K562 (cell line): ENCODE measurements at regions not wholly inside any gene's neighbourhood (a gene's known extent, or its start where the extent isn't known, plus 50 kb on each side); places are given as distances from the start of the nearest gene placed in this dataset.

ENCODE experiments used
- ATAC-seq: fragments of 200-7000 bp; cut with Tn5 transposase; 3 replicates; pipeline ENCODE4 v1.9.1; 2020; ENCODE audit warnings: moderate library complexity
- BruUV-seq: library from RNA; stranded (reverse); fragments of 400-500 nt; replicated peaks from 2 replicates; lab custom pipeline; 2021; lab: Mats Ljungman, UMichigan
- CTCF ChIA-PET: fragments of 300-600 bp; formaldehyde crosslinking; extraction: SDS; loops from one replicate; lab custom pipeline; 2021; ENCODE audit warnings: low intra/inter-chr PET ratio; lab: Yijun Ruan, JAX
- POLR2A ChIA-PET: fragments of 300-600, 350-650 bp; sonication (Branson Sonifier 250); formaldehyde crosslinking; extraction: SDS; loops from one replicate; lab custom pipeline; 2021; ENCODE audit warnings: antibody characterized with exemption, inconsistent platforms; lab: Yijun Ruan, JAX
- DNase-seq, 4 experiments: peaks; one replicate each; pipeline versions ENCODE4 v3.0.0 to v3.0.0-alpha.2; 2011 to 2018; ENCODE audit warnings: low spot score in 3 of 4, mixed read lengths in 3 of 4; ENCODE audit errors: extremely low read depth in 1 of 4
- FAIRE-seq: peaks from 2 replicates; lab custom pipeline; 2011; peaks lifted over from hg19 to GRCh38; lab: Jason Lieb, UNC
- H2AFZ ChIP-seq: 2 replicates; pipeline ENCODE4 v1.6.0; 2011; ENCODE audit warnings: low read depth, low read length, control low read depth, inconsistent platforms
- H3K27ac ChIP-seq: fragments of 200-600 bp; 3 replicates; pipeline ENCODE4 v1.8.0; 2011; ENCODE audit warnings: low read depth, mild to moderate bottlenecking, control low read depth, inconsistent platforms, low read length, moderate library complexity, mixed read lengths; ENCODE audit errors: extremely low read depth
- H3K27me3 ChIP-seq, 2 experiments: fragments of 300-600 bp in 1 of 2; 2 replicates in 1 of 2; 3 replicates in 1 of 2; pipeline versions ENCODE4 v1.6.0 to v1.8.0; 2011; ENCODE audit warnings: inconsistent platforms in 2 of 2, low read length in 2 of 2, mild to moderate bottlenecking in 1 of 2, mixed read lengths in 1 of 2, moderate library complexity in 1 of 2; ENCODE audit not compliant: control insufficient read depth in 2 of 2, insufficient read depth in 2 of 2
- H3K36me3 ChIP-seq: fragments of 300-600 bp; 3 replicates; pipeline ENCODE4 v1.8.0; 2011; ENCODE audit warnings: mild to moderate bottlenecking, low read length, inconsistent platforms; ENCODE audit not compliant: control insufficient read depth, insufficient read depth
- H3K4me1 ChIP-seq, 2 experiments: fragments of 200-600 bp in 1 of 2; replicated peaks in 1 of 2; 2 replicates in 1 of 2; 3 replicates in 1 of 2; pipeline versions ENCODE4 v1.5.1 to v1.8.0; 2011; ENCODE audit warnings: inconsistent platforms in 2 of 2, low read length in 2 of 2, mild to moderate bottlenecking in 1 of 2, mixed read lengths in 1 of 2, moderate library complexity in 1 of 2; ENCODE audit not compliant: control insufficient read depth in 2 of 2, insufficient read depth in 2 of 2
- H3K4me2 ChIP-seq: 2 replicates; pipeline ENCODE4 v1.6.1; 2011; ENCODE audit warnings: low read length, control low read depth, inconsistent platforms, mixed read lengths; ENCODE audit not compliant: insufficient read depth
- H3K4me3 ChIP-seq: fragments of 200-600 bp; sonication (generic), shearing (Covaris generic); 2 replicates; pipeline ENCODE4 v1.5.1; 2016; ENCODE audit warnings: control low read depth, inconsistent platforms
- H3K79me2 ChIP-seq: fragments of 200-600 bp; 3 replicates; pipeline ENCODE4 v1.8.0; 2011; ENCODE audit warnings: low read length, inconsistent platforms; ENCODE audit not compliant: control insufficient read depth, insufficient read depth
- H3K9ac ChIP-seq, 2 experiments: 2 replicates each; pipeline versions ENCODE4 v1.6.0 to v1.6.1; 2011; ENCODE audit warnings: low read depth in 2 of 2, low read length in 2 of 2, control low read depth in 1 of 2, inconsistent platforms in 1 of 2, mild to moderate bottlenecking in 1 of 2, mixed read lengths in 1 of 2; ENCODE audit not compliant: insufficient read depth in 1 of 2
- H3K9me1 ChIP-seq: one replicate; pipeline ENCODE4 v1.6.0; 2011; ENCODE audit warnings: inconsistent platforms, mild to moderate bottlenecking, low read length, moderate library complexity; ENCODE audit not compliant: control insufficient read depth, insufficient read depth
- H3K9me3 ChIP-seq: replicated peaks from 2 replicates; pipeline ENCODE4 v1.5.1; 2011; ENCODE audit warnings: low read depth, low read length, inconsistent platforms; ENCODE audit not compliant: control insufficient read depth, insufficient read depth
- H4K20me1 ChIP-seq: replicated peaks from 2 replicates; pipeline ENCODE4 v1.6.1; 2011; ENCODE audit warnings: low read length, inconsistent platforms, mixed read lengths; ENCODE audit not compliant: control insufficient read depth, insufficient read depth
- BMI1 ChIP-seq: fragments of 150-350 bp; IDR thresholded peaks from 2 replicates; pipeline ENCODE4 v1.6.1; 2014; ENCODE audit warnings: low read length
- CBFA2T3 ChIP-seq: fragments of 450-650 bp; IDR thresholded peaks from 2 replicates; pipeline ENCODE4 v1.6.1; 2017
- CBX3 ChIP-seq, 2 experiments: IDR thresholded peaks; 1 replicate in 1 of 2; 2 replicates in 1 of 2; pipeline ENCODE4 v1.6.1; 2012; ENCODE audit warnings: inconsistent platforms in 2 of 2, low read length in 2 of 2, borderline replicate concordance in 1 of 2, control low read depth in 1 of 2
- PHF20 ChIP-seq: fragments of 450-650 bp; IDR thresholded peaks from 2 replicates; pipeline ENCODE4 v1.6.1; 2018; ENCODE audit not compliant: partially characterized antibody
- RCOR1 ChIP-seq, 2 experiments: IDR thresholded peaks; 2 replicates each; pipeline ENCODE4 v1.6.1; 2012; ENCODE audit warnings: low read depth in 2 of 2, low read length in 2 of 2, borderline replicate concordance in 1 of 2, improper control_type of control experiment in 1 of 2
- ZNF121 ChIP-seq: sonication (generic); formaldehyde crosslinking; conservative IDR thresholded peaks from 2 replicates; pipeline ENCODE4 v1.8.0; 2022; ENCODE audit warnings: missing genetic modification reagents
- ZNF174 ChIP-seq: fragments of 250-450 bp; sonication (Bioruptor Pico); IDR thresholded peaks from 2 replicates; pipeline ENCODE4 v1.4.0; 2020; ENCODE audit warnings: mild to moderate bottlenecking
- ZNF3 ChIP-seq: fragments of 250-450 bp; sonication (Bioruptor Pico); IDR thresholded peaks from 2 replicates; pipeline ENCODE4 v1.5.0; 2021; ENCODE audit warnings: mild to moderate bottlenecking, moderate library complexity
- ZNF316 ChIP-seq: fragments of 450-650 bp; IDR thresholded peaks from 2 replicates; pipeline ENCODE4 v1.6.1; 2016
- WGBS: fragments of 100-300 bp; shearing (Covaris generic); methylation state at CpG from one replicate; pipeline ENCODE4 v1.1.6; 2016; ENCODE audit warnings: low coverage, mixed read lengths; ENCODE audit not compliant: insufficient coverage; ENCODE audit errors: missing lambda C conversion rate; 5-methylcytosine and 5-hydroxymethylcytosine counted together
- in situ Hi-C: fragments of 300-500 bp; cut with MboI; formaldehyde crosslinking; loops from 4 replicates; pipeline ENCODE4 v1.15.0; 2018; ENCODE audit warnings: inconsistent platforms, mixed read lengths
- intact Hi-C: fragments of 100-400 bp; cut with micrococcal nuclease; formaldehyde crosslinking; loops from 2 replicates; pipeline ENCODE4 v1.14.2; 2022
- TF ChIP-seq, protein P1 (sequence below): sonication (generic); formaldehyde crosslinking; IDR thresholded peaks from 2 replicates; pipeline ENCODE4 v1.8.1; 2023; ENCODE audit warnings: mild to moderate bottlenecking, missing genetic modification reagents
- TF ChIP-seq, protein P2 (sequence below), 2 experiments: IDR thresholded peaks; 2 replicates each; pipeline ENCODE4 v1.6.1; 2012; ENCODE audit warnings: improper control_type of control experiment in 2 of 2, low read depth in 2 of 2, low read length in 2 of 2, borderline replicate concordance in 1 of 2

DNA sequence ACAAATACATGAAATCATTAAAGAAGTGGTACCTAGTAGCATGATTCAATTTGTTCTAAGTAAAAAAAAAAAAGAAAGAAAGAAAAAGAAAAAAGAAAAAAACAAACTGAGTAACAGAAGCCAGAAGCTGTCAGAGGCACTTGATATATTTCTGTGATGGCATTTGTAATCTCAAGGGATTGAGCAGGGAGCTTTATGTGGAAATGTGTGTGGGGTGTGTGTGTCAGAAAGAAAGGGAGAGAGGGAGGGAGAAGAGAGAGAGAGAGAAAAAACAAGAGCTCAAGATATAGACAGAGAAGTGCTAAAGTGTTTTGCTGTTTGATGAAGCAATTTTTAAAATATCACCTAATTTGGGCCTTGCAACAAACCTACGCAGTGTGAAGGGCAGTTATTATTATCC, 357.6 kb upstream of the PCDH15 start:
- no peaks in the 10 kb centered on the region for H3K9me3 ChIP-seq
- no peak overlapping the region for H3K9ac ChIP-seq
- H3K27me3 ChIP-seq = no peaks in the 10 kb centered on the region
- in situ Hi-C loops (no loop called here), intact Hi-C loops (no loop called here)
- WGBS = 0% methylated on average over 1 of the region's 1 CpG
- no peak overlapping the region for H3K4me3 ChIP-seq
- H3K4me2 ChIP-seq = no peak overlapping the region
- H2AFZ ChIP-seq = no peak overlapping the region
- ChIA-PET POLR2A (no interaction called here), CTCF (no interaction called here)
- no peak overlapping the region for H3K27ac ChIP-seq
- BruUV-seq = no TSS peak
- ATAC-seq = no peak
- no peaks in the 10 kb centered on the region for H3K79me2 ChIP-seq
- H4K20me1 ChIP-seq = no peaks in the 10 kb centered on the region
- no peaks in the 10 kb centered on the region for H3K9me1 ChIP-seq
- TF ChIP-seq RCOR1 (IDR thresholded peaks at IDR 0.05; ENCODE audit: borderline replicate concordance in 1 of 2, low read depth in 2 of 2, low read length in 2 of 2) = no peak
- no peak for TF ChIP-seq CBFA2T3
- TF ChIP-seq, protein P1, sequence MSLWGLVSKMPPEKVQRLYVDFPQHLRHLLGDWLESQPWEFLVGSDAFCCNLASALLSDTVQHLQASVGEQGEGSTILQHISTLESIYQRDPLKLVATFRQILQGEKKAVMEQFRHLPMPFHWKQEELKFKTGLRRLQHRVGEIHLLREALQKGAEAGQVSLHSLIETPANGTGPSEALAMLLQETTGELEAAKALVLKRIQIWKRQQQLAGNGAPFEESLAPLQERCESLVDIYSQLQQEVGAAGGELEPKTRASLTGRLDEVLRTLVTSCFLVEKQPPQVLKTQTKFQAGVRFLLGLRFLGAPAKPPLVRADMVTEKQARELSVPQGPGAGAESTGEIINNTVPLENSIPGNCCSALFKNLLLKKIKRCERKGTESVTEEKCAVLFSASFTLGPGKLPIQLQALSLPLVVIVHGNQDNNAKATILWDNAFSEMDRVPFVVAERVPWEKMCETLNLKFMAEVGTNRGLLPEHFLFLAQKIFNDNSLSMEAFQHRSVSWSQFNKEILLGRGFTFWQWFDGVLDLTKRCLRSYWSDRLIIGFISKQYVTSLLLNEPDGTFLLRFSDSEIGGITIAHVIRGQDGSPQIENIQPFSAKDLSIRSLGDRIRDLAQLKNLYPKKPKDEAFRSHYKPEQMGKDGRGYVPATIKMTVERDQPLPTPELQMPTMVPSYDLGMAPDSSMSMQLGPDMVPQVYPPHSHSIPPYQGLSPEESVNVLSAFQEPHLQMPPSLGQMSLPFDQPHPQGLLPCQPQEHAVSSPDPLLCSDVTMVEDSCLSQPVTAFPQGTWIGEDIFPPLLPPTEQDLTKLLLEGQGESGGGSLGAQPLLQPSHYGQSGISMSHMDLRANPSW (CRISPR knock-in tag) = no peak
- no peaks in the 10 kb centered on the region for H3K4me1 ChIP-seq
- no peaks in the 10 kb centered on the region for H3K36me3 ChIP-seq
- DNase-seq = no peak
- FAIRE-seq = no peak

DNA sequence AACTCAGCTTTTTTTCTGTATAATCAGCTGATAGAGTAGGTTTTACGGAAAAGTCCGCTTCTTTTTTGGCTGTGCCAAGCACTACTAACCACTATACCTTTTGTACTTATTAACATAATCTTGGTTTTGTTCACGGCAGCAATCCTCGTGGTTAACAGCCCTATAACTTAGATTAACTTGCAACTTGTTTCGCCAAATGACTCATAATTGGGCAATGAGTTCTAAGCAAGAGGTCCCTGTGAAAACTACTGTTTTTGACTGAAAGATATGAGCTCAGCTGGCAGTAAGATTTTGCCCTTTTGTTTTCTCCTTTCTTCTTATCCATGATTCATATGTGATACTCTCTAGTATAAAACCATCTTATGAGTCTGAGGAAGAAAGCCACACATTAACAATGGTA, 345.0 kb upstream of the PCDH15 start:
- CTCF ChIA-PET = no interaction called here
- POLR2A ChIA-PET = no interaction called here
- H3K27ac ChIP-seq = no peak overlapping the region
- no peak overlapping the region for H3K4me3 ChIP-seq
- DNase-seq = no peak
- H3K9me1 ChIP-seq = no peaks in the 10 kb centered on the region
- 0% methylated on average over 5 of the region's 5 CpGs for WGBS
- H3K9ac ChIP-seq = no peak overlapping the region
- H3K4me1 ChIP-seq = no peaks in the 10 kb centered on the region
- no peaks in the 10 kb centered on the region for H3K9me3 ChIP-seq
- no peak for FAIRE-seq
- BruUV-seq = no TSS peak
- no peak overlapping the region for H3K4me2 ChIP-seq
- H3K27me3 ChIP-seq = no peaks in the 10 kb centered on the region
- no peaks in the 10 kb centered on the region for H3K79me2 ChIP-seq
- H3K36me3 ChIP-seq = no peaks in the 10 kb centered on the region
- ATAC-seq = no peak
- in situ Hi-C loops = no loop called here
- intact Hi-C loops = no loop called here
- H2AFZ ChIP-seq = no peak overlapping the region
- no peaks in the 10 kb centered on the region for H4K20me1 ChIP-seq
- TF ChIP-seq, protein P2, sequence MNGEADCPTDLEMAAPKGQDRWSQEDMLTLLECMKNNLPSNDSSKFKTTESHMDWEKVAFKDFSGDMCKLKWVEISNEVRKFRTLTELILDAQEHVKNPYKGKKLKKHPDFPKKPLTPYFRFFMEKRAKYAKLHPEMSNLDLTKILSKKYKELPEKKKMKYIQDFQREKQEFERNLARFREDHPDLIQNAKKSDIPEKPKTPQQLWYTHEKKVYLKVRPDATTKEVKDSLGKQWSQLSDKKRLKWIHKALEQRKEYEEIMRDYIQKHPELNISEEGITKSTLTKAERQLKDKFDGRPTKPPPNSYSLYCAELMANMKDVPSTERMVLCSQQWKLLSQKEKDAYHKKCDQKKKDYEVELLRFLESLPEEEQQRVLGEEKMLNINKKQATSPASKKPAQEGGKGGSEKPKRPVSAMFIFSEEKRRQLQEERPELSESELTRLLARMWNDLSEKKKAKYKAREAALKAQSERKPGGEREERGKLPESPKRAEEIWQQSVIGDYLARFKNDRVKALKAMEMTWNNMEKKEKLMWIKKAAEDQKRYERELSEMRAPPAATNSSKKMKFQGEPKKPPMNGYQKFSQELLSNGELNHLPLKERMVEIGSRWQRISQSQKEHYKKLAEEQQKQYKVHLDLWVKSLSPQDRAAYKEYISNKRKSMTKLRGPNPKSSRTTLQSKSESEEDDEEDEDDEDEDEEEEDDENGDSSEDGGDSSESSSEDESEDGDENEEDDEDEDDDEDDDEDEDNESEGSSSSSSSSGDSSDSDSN (IDR thresholded peaks at IDR 0.05; ENCODE audit: borderline replicate concordance in 1 of 2, low read depth in 2 of 2, low read length in 2 of 2) = no peak
- TF ChIP-seq BMI1 (no peak), ZNF3 (CRISPR knock-in tag) (no peak), PHF20 (no peak), ZNF174 (no peak), ZNF121 (CRISPR knock-in tag) (no peak), ZNF316 (no peak), CBX3 (IDR thresholded peaks at IDR 0.05; ENCODE audit: borderline replicate concordance in 1 of 2, low read length in 2 of 2) (no peak)
